Endometrium (tissue), 2 donors: ENCODE measurements at regions not wholly inside any gene's neighbourhood (a gene's known extent, or its start where the extent isn't known, plus 50 kb on each side); places are given as distances from the start of the nearest gene placed in this dataset.
"Not testable (repeated sequence)": the region's sequence is repeated elsewhere in the genome, so short reads cannot be mapped to it uniquely, and the experiment has no call there.

ENCODE experiments used
- FAIRE-seq: peaks from 2 replicates; lab custom pipeline; 2012; peaks lifted over from hg19 to GRCh38; lab: Jason Lieb, UNC
- donor health status: control.
- donor health status: control.

DNA sequence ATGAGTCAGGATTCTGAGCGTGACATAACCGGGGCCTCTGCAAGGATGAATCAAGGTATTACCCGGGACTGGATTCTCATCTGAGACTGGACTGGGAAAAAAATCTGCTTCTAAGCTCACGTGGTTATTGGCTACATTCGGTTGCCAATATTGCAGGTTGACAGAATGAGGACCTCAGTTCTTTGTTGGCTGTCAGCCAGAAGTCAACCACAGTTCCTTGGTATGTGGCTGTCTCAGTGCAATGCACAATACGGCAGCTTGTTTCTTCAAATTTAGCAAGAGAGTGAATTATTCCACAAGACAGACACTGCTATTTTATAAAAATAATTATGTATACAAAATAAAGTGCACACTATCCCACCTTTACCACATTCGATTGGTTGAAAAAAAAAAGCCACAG, 424.2 kb downstream of the KLHL4 start:
- FAIRE-seq, result no peak

DNA sequence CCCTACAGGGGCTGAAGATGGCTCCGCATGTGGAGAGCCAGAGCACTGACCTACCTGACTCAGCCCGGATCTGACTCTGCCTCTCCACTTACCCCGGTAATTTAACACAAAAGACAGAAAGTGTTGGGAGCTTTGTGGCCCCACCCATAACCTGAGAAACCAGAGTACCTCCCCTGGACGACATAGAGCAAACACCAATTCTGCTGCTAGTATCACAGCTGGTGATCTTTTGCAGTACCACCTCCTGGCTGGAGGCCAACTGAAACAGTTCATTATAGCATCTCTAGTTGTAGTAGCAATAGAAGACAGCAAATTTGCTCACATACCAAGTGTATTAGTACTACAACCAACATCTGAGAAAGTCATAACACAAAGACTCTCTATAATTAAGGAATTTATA, 443.9 kb downstream of the KLHL4 start:
- no peak for FAIRE-seq

DNA sequence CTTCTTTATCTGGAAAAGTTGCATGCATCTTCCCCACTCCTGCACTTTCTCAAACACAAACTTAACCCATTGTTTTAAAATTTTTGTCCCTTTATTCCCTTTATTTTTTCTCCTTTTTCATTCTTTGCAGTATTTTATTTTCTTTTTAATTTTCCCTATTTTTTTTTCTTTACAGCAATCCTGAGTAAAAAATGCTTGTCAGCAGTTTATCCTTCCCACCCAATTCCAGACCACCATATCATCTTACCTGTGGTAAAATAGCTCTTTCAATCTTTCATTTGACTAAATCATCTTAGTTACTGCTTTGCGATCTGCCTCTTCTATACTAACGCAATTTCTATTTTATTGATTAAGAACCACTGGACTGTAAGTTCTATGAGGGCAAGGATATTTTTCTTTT, 450.5 kb downstream of the KLHL4 start:
- FAIRE-seq, result no peak

DNA sequence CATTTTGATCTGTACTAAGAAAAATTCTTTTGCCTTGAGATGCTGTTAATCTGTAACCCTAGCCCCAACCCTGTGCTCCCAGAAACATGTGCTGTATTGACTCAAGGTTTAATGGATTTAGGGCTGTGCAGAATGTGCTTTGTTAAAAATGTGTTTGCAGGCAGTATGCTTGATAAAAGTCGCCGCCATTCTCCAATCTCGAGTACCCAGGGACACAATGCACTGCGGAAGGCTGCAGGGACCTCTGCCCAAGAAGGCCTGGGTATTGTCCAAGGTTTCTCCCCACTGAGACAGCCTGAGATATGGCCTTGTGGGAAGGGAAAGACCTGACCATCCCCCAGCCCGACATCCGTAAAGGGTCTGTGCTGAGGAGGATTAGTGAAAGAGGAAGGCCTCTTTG, 454.5 kb downstream of the KLHL4 start:
- not testable (repeated sequence) for FAIRE-seq

DNA sequence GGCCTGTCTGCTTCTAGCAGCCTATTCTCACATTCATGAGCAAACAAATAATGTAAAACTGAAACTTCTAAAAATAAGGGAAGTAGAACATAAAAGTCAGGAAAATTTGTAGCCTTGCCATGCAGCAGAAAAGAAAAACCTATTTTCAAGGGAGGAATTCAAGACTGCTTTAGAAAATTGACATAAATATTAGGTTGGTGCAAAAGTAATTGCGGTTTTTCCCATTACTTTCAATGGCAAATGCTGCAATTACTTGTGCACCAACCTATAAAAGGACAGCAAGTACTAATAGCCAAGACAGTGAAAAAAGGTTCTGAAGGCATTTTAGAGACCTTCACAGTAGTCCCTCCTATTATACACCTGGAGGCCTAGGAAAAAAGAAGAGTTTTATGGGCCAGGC, 457.8 kb downstream of the KLHL4 start:
- no peak for FAIRE-seq

DNA sequence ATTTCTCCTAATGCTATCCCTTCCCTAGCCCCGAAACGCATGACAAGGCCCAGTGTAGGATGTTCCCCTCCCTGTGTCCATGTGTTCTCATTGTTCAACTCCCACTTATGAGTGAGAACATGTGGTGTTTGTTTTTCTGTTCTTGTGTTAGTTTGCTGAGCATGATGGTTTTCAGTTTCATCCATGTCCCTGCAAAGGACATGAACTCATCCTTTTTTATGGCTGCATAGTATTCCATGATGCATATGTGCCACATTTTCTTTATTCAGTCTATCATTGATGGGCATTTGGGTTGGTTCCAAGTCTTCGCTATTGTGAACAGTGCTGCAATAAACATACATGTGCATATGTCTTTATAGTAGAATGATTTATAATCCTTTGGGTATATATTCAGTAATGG, 490.3 kb downstream of the KLHL4 start:
- not testable (repeated sequence) for FAIRE-seq

DNA sequence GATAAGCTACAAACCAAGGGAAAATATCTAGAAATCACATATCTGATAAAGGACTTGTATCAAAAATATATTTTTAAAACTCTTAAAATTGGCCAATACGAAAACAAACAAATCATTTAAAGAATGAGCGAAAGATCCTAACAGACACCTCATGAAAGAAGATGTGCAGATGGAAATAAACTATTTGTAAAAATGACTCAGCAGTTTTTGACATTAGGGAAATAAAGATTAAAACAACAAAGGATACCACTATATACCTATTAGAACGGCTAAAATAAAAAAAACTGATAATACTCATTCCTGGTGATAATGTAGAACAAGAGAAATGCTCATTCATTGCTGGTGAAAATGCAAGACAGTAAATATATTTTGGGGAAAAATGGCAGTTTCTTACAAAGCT, 506.4 kb downstream of the KLHL4 start:
- FAIRE-seq, result no peak

DNA sequence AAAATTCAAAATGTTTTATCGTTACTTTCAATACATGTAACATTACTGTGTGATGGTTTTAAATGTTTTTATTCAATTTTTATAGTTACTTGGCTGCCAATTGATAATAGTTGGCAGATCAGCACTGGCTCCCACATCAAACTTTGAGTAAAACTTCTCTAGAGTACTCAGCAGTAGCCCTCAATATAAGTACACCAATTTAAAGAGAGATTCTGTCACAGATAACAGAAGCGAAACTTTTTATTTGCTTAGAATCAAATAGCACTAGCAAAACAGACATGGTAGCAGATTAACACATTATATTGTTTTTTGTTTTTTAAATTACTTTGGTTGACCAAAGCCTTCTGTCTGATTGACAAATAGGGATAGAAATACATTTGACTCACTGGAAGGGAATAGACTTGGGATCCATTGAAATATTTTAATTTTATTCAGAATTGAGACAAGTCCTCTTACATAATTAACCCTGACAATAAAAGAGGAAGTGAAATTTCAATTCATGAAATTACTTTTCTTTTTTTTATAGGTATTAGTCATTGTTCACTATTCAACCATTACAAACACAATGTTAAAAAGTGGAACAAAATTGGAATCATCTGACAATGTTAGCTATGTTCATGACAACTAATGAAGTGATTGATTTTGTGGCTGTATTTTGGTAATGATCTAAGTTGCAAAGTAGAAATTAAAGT, 554.9 kb downstream of the KLHL4 start:
- no peak for FAIRE-seq

DNA sequence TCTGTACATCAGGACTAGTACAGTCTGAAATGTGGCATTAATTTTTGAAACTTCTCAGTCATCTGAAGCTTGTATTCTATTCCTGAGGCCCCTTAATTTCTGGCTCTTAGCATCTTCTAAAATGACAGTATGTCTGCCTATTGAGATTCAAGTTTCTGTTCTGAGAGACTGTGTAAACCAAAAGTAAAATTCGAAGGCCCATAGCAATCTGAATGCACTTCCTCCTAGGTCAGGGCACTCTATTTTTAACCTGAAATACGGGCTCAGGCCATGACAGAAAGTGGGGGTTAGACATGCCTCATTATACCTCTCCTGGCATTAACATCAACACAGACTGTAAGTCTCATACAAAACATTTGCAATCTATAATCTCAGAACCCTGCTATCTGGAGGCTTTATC, 584.4 kb downstream of the KLHL4 start:
- FAIRE-seq, result no peak

DNA sequence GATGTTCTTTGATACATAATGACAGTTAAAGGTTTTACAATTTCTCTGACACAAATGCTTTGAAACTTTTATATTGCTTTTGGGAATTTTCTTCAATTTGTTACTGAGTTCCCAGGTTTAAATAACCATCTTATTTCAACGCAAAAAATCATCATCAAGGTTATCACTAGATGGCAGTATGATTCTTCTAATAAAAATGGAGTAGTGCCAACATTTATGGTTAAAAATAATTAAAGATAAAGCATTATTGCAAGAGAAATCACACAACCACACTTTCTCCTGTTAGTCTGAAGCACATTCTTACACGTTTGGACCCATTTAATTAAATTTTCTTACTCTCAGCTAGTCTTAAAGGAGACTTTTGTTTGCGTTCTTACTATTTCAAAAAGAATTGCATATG, 611.3 kb upstream of the CPXCR1 start:
- FAIRE-seq, result no peak

DNA sequence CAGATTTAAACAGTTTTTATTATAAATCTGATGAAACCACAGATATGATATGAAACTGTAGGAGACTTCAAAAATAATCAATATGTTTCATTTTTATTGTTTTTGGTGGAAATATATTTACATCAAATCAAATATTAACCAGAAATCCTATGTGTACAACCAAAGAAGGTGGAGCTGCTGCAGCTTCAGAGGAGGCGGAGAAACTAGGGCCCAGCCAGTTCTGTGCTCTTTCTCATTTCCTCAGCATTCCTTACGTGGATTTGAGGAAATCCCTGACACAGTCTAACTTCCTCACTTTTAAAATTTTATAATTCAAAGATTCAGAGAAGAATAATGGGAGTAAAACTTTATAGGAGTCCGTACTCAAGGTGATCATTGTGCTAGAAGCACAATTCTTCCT, 610.7 kb upstream of the CPXCR1 start:
- no peak for FAIRE-seq

DNA sequence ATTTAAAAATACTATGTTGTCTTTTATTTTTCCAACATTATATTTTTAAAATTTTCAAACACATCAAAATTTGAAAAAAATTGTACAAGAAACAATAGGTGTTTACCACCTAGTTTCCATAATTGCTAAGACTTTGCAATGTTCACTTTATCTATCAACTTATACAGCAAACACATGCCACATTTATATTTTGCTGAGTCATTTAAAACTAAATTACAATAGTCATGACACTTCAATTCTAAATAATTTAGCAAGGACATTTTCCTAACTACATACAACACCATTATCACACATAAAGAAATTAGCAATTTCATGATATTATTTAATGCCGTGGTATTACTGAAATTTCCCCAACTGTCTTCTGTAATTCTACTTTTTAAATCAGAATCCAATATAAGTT, 600.4 kb upstream of the CPXCR1 start:
- FAIRE-seq, result no peak

DNA sequence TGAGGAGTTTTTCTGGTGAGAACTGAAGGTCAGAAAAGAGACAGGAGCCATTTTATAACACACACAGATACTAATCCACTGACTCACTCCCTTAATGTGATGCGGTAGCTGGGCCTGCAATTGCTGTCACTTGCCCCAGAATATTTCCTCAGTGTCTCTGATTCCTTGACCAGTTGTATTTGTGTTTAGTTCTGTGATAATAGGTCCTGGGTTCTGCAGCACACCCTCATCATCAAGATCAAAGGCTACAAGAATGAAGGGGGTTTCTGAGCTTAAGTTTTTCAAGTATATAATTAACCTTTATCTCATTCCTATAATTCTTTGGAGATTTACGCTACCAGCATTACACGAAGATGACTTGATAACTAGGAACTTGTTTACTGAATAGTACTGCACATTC, 576.5 kb upstream of the CPXCR1 start:
- no peak for FAIRE-seq

DNA sequence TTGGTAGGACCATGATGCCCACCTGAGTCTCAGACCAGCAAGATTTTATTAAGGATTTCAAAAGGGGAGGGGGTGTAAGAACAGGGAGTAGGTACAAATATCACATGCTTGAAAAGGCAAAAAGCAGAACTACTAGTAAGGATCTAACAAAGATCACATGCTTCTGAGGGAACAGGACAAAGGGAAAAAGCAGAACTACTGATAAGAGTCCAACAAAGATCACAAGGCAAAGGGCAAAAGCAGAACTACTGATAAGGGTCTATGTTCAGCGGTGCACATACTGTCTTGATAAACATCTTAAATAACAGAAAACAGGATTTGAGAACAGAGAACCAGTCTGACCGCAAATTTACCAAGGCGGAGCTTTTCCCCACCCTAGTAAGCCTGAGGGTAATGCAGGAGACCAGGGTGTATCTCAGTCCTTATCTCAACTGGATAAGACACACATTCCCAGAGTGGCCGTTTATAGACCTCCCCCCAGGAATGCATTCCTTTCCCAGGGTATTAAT, 573.0 kb upstream of the CPXCR1 start:
- FAIRE-seq, result not testable (repeated sequence)

DNA sequence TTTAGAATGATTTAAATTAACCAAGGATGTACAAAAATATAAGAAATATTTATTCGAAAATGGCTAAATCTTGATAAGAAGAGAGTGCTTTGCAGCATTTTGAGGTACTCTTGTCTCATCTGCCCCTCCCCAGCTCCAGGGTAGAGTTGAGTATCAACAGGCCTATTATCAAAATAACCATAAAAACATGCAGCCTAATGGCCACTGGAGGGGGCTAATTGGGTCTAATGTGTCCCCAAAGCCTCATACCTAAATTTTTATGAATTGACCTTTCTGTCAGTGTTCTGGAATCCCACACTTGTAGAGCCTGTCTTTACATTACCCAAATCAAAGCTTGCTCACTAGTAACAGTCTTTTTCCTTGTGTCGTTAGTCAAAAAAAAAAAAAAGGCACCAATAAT, 544.9 kb upstream of the CPXCR1 start:
- no peak for FAIRE-seq

DNA sequence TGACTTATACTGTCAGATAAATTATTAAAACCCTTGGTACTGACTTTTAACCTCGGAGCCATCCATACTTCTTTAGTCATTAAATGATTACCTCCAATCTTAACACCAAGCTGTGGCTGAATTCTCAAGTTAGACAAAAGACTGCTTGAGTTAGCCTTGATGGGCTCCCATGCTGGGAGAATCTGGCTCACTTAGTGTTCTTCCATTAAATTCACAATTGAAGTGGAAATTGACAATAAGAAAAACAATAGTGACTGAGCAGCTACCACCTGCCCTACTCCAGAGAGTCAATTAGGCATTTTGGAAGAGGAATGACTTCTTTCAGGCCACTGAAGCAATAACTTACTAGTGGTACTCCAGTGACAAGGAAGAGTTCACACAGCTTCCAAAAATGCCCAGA, 503.0 kb upstream of the CPXCR1 start:
- no peak for FAIRE-seq

DNA sequence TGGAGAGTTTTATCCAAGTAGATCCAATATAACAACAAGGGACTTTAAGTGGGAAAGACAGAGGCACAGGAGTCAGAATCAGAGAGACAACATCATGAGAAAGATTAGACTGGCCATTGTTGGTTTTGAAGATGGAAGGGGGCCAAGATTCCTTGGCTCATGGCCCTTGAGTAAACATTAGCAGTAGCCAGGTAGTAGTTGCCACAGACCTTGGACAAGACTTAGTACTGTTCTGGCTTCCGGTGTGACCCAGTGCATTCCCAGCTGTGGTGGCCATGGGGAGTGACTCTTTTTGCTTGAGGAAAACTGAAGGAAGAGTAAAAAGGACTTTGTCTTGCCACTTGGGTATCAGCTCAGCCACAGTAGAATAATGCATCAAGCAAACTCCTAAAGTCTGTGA, 462.2 kb upstream of the CPXCR1 start:
- no peak for FAIRE-seq

DNA sequence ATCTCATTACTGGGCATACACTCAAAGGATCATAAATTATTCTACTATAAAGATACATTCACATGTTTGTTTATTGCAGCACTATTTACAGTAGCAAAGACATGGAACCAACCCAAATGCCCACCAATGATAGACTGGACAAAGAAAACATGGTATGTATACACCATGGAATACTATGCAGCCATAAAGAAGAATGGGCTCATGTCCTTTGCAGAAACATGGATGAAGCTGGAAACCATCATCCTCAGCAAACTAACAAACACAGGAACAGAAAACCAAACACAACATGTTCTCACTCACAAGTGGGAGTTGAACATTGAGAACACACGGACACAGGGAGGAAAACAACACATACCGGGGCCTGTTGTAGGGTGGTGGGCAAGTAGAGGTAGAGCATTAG, 433.1 kb upstream of the CPXCR1 start:
- FAIRE-seq, result not testable (repeated sequence)

DNA sequence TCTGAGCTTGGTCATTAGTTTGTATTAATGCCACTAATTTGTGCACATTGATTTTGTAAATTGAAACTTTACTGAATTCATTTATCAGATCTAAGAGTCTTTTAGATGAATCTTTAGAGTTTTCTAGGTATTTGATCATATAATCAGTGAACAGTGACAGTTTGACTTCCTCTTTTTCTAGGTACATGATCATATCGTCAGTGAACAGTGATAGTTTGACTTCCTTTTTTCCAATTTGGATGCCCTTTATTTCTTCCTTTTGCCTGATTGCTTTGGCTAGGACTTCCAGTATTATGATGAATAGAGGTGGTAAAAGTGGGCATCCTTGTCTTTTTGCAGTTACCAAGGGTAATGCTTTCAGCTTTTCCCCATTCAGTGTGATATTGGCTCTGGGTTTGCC, 421.4 kb upstream of the CPXCR1 start:
- FAIRE-seq, result no peak

DNA sequence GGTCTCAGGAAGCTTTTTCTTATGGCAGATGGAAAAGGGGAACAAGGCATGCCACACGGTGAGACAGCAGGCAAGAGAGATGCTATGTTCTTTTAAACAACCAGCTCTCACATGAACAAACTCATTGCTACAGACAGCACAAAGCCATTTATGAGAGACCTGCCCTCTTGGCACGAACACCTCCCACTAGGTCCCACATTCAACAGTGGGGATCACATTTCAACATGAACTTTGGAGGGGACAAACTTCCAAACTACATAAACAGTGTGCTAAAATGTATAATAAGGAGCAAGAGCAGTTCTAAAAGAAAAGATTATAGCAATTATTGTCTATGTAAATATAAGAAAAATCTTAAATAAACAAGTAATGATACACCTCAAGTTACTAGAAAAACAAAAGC, 391.8 kb upstream of the CPXCR1 start:
- FAIRE-seq, result no peak

DNA sequence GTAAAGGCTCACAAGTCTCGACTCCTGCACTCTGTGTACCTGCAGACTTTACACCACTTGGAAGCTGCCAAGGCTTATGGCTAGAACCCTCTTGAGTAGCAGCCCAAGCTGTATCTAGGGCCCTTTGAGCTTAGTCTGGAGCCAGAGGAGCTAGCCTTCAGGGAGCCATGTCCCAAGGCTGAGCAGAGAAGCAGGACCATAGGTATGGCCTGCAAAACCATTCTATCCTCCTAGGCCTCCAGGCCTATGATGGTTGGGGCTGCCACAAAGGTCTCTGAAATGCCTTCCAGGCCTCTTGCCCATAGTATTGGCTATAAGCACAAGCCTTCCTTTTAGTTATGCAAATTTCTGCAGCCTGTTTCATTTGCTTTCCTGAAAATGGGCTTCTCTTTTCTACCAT, 380.7 kb upstream of the CPXCR1 start:
- no peak for FAIRE-seq

DNA sequence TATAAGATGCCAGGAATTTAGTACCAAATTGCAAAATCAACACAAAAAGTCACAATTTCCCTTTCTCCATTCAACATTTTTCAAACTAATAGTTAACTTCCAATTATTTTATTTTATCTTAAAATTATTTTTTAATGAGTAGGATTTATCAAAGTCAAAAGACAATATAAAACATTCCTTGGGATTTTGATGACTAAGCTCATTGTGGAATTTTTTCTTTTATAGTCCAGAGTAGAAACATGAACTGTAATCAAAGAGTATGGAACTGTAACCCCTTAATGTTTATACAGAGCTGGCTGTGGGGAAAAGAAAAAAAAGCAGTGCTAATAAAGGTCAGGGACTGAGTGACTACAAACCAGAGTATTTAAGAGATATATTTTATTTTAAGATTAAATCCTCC, 368.6 kb upstream of the CPXCR1 start:
- FAIRE-seq, result no peak

DNA sequence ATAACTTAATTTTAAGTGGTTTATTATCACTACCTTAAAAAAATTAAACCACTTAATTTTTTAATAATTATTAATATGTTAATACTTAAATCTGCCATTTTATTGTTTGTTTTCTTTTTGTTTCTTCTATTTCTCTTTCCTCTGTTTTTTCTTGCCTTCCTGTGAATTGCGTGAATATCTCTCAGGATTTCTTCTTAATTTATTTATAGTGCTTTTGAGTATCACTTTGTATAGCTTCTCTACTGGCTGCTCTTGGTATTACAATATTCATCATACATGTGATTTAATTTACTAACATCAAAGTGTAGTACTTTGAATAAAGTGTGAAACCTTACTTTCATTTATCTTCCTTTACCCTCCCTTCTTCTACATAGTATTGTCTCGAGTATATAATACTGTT, 349.5 kb upstream of the CPXCR1 start:
- no peak for FAIRE-seq

DNA sequence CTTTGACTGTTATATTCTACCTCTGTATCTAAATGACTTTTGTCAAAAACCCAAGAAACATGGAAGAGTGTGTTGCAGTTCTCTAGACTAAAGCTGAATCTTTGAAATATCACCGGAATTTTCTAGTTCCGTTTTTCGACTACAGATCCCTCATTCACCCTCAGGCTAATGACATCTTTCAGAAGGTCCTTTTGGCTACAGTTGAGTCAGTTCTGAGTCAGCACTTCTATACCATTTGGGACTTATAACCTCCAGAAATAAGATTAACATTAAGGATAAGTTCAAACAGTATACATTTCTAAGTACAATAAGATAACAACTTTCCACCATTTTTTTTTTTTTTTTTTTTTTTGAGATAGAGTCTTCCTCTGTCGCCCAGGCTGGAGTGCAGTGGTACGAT, 331.0 kb upstream of the CPXCR1 start:
- no peak for FAIRE-seq

DNA sequence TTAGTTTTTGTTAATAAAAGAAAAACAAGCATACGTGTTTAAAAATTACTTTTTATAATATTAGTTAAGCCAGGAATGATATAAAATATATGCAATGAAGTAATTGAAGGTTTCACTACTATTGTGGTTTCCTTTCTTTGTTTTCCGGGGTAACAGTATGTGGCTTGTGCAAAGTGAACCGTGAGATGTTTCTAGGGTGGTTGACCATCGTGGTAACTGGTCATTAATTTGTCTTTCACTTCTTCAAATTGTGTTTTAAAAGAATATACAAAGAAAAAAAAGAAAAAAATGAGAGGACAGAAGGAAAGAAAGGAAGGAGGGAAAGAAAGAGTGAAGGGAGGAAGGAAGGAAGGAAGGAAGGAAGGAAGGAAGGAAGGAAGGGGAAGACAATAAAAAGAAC, 330.1 kb upstream of the CPXCR1 start:
- FAIRE-seq, result no peak
